Tibial nerve (tissue), 4 donors: ENCODE measurements at regions not wholly inside any gene's neighbourhood (a gene's known extent, or its start where the extent isn't known, plus 50 kb on each side); places are given as distances from the start of the nearest gene placed in this dataset.

Source experiments
- DNase-seq, 2 donors: peaks; one replicate each; pipeline ENCODE4 v3.0.0-alpha.2; 2019; ENCODE audit warnings: low spot score in 2 of 2
- H3K27ac ChIP-seq, 4 donors: fragments of 200-600 bp; sonication (generic) in 3 of 4; one replicate each; pipeline ENCODE4 v1.5.1; 2017 to 2019; ENCODE audit warnings: mild to moderate bottlenecking in 1 of 4
- H3K27me3 ChIP-seq, 2 donors: fragments of 200-600 bp; sonication (generic) in 1 of 2; one replicate each; pipeline versions ENCODE4 v1.5.1 to v1.6.0; 2017 to 2019
- H3K36me3 ChIP-seq, 3 donors: fragments of 200-600 bp; sonication (generic); one replicate each; pipeline ENCODE4 v1.5.1; 2018 to 2019
- H3K4me1 ChIP-seq, 4 donors: fragments of 200-600 bp; sonication (generic) in 3 of 4; one replicate each; pipeline ENCODE4 v1.5.1; 2017 to 2019
- H3K4me3 ChIP-seq, 4 donors: fragments of 200-600 bp; sonication (generic) in 3 of 4; one replicate each; pipeline ENCODE4 v1.5.1; 2017 to 2019; ENCODE audit warnings: mild to moderate bottlenecking in 1 of 4, moderate library complexity in 1 of 4
- H3K9me3 ChIP-seq, 4 donors: fragments of 200-600 bp; sonication (generic) in 3 of 4; one replicate each; pipeline ENCODE4 v1.5.1; 2017 to 2019
- EP300 ChIP-seq, 2 donors: sonication (generic); formaldehyde crosslinking; IDR thresholded peaks; one replicate each; pipeline ENCODE4 v1.6.1; 2017; ENCODE audit warnings: antibody characterized with exemption in 2 of 2, mild to moderate bottlenecking in 1 of 2
- POLR2A ChIP-seq, 2 donors: fragments of 450-650 bp; IDR thresholded peaks; one replicate each; pipeline ENCODE4 v1.6.1; 2017; ENCODE audit warnings: antibody characterized with exemption in 2 of 2, mild to moderate bottlenecking in 2 of 2, moderate library complexity in 2 of 2
- WGBS, 2 donors: methylation state at CpG; one replicate each; pipeline ENCODE4 v1.1.5; 2018; 5-methylcytosine and 5-hydroxymethylcytosine counted together
- TF ChIP-seq, protein P1 (sequence below), 5 experiments: fragments of 200-600 bp in 3 of 5; fragments of 450-650 bp in 2 of 5; sonication (generic) in 3 of 5; IDR thresholded peaks; one replicate each; pipeline ENCODE4 v1.5.1; 2016 to 2019; ENCODE audit warnings: antibody characterized with exemption in 5 of 5, mild to moderate bottlenecking in 3 of 5, moderate library complexity in 2 of 5

DNA sequence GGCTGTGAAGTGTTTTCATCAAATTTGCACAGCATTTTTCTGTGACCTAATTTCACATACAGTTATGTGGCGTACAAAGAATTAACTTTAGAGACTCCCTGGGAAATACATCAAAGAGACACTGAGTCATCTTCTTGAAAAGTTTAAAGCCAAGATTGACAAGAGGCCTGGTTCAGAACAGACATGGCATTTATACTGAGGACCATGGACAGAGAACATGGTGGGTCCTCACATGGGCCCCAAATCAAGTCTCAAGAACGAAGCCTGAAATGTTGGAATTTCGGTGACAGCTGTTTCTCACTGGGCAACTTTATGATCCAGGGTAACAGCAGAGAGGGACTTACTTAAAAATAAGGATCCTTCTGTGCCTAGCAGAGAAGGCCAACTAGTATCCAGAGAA lies 311.5 kb upstream of the KCNJ16 start:
- Histone ChIP-seq H3K9me3 (no peaks in the 10 kb centered on the region), H3K36me3 (no peaks in the 10 kb centered on the region), H3K27ac (peak overlapping the region in 2 of 4 donors; percentile 26 to 62), H3K4me3 (no peak overlapping the region), H3K27me3 (no peaks in the 10 kb centered on the region), H3K4me1 (peaks cover 0 to 16% (median 1%) of the 10 kb centered on the region in 4 donors)
- DNase-seq = no peak
- WGBS, 2 donors = 71 to 74% methylated on average over 3 of the region's 3 CpGs
- TF ChIP-seq EP300 (IDR thresholded peaks at IDR 0.05) (no peak), POLR2A (IDR thresholded peaks at IDR 0.05) (no peak)
- TF ChIP-seq, protein P1, sequence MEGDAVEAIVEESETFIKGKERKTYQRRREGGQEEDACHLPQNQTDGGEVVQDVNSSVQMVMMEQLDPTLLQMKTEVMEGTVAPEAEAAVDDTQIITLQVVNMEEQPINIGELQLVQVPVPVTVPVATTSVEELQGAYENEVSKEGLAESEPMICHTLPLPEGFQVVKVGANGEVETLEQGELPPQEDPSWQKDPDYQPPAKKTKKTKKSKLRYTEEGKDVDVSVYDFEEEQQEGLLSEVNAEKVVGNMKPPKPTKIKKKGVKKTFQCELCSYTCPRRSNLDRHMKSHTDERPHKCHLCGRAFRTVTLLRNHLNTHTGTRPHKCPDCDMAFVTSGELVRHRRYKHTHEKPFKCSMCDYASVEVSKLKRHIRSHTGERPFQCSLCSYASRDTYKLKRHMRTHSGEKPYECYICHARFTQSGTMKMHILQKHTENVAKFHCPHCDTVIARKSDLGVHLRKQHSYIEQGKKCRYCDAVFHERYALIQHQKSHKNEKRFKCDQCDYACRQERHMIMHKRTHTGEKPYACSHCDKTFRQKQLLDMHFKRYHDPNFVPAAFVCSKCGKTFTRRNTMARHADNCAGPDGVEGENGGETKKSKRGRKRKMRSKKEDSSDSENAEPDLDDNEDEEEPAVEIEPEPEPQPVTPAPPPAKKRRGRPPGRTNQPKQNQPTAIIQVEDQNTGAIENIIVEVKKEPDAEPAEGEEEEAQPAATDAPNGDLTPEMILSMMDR (IDR thresholded peaks at IDR 0.05) = no peak

DNA sequence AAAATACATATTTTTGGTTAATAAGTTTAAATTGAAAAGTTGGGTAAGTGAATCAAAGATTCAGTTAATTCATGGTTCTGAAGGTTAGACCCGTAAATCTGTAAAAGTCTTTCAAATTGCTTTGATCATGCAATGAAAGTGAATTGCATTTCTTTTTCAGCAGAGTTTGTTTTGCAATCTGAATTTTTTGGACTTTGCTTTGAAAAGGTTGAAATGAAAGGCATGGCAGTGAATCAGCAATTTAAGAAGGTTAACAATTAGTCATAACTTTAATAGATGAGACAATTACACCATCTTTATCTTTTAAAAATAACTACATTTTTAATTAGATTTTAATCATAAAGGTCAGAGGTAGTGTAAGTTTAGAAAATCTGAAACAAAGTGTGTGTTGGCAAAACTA lies 310.9 kb upstream of the KCNJ16 start:
- H3K27ac ChIP-seq = peak overlapping the region in 1 of 4 donors; percentile 62
- peaks cover 0 to 16% (median 1%) of the 10 kb centered on the region in 4 donors for H3K4me1 ChIP-seq
- no peaks in the 10 kb centered on the region for H3K27me3 ChIP-seq
- H3K9me3 ChIP-seq = no peaks in the 10 kb centered on the region
- 69 to 73% methylated on average over 1 of the region's 1 CpG for WGBS, 2 donors
- TF ChIP-seq, protein P1 (IDR thresholded peaks at IDR 0.05) = no peak
- no peak for TF ChIP-seq POLR2A (IDR thresholded peaks at IDR 0.05)
- no peak for DNase-seq
- H3K36me3 ChIP-seq = no peaks in the 10 kb centered on the region
- no peak overlapping the region for H3K4me3 ChIP-seq

DNA sequence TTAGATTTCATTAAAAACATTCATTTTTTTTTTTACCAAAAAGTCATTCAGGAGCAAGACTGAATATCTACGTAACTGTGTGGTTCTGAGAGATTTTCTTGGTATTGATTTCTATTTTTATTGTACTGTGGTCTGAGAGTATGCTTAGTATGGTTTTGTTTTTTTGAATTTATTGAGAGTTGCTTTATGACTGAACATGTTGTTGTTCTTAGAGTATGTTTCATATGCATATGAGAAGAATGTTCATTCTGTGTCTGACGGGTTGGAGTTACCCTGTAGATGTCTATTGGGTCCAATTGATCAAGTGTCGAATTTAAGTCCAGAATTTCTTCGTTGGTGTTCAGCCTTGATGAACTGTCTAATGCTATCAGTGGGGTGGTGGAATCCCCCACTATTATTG lies 306.0 kb upstream of the KCNJ16 start:
- no peak overlapping the region for H3K4me3 ChIP-seq
- no peak for DNase-seq
- H3K9me3 ChIP-seq = no peaks in the 10 kb centered on the region
- TF ChIP-seq, protein P1 (IDR thresholded peaks at IDR 0.05) = no peak
- TF ChIP-seq EP300 (IDR thresholded peaks at IDR 0.05) (no peak), POLR2A (IDR thresholded peaks at IDR 0.05) (no peak)
- no peak overlapping the region for H3K27ac ChIP-seq
- 87 to 89% methylated on average over 4 of the region's 4 CpGs for WGBS, 2 donors
- no peaks in the 10 kb centered on the region for H3K27me3 ChIP-seq
- peaks cover 0 to 6% (median 0%) of the 10 kb centered on the region in 4 donors for H3K4me1 ChIP-seq
- no peaks in the 10 kb centered on the region for H3K36me3 ChIP-seq

DNA sequence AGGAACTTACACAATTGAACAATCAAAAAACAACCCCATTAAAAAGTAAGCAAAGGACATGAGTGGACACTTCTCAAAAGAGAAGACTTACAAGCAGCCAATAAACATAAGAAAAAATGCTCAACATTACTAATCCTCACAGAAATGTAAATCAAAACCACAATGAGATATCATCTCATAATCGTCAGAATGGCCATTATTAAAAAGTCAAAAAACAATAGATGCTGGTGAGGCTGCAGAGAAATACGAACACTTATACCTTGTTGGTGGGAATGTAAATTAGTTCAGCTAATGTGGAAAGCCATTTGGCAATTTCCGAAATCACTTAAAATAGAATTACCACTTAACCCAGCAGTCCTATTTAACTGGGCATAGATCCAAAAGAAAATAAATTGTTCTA lies 301.9 kb upstream of the KCNJ16 start:
- Histone ChIP-seq H3K27me3 (no peaks in the 10 kb centered on the region), H3K4me1 (peaks cover 0 to 12% (median 0%) of the 10 kb centered on the region in 4 donors), H3K36me3 (no peaks in the 10 kb centered on the region), H3K27ac (no peak overlapping the region), H3K4me3 (no peak overlapping the region), H3K9me3 (no peaks in the 10 kb centered on the region)
- TF ChIP-seq, protein P1 (IDR thresholded peaks at IDR 0.05) = no peak
- no peak for TF ChIP-seq POLR2A (IDR thresholded peaks at IDR 0.05)
- no peak for TF ChIP-seq EP300 (IDR thresholded peaks at IDR 0.05)
- 55 to 68% methylated on average over 3 of the region's 3 CpGs for WGBS, 2 donors
- DNase-seq = no peak

DNA sequence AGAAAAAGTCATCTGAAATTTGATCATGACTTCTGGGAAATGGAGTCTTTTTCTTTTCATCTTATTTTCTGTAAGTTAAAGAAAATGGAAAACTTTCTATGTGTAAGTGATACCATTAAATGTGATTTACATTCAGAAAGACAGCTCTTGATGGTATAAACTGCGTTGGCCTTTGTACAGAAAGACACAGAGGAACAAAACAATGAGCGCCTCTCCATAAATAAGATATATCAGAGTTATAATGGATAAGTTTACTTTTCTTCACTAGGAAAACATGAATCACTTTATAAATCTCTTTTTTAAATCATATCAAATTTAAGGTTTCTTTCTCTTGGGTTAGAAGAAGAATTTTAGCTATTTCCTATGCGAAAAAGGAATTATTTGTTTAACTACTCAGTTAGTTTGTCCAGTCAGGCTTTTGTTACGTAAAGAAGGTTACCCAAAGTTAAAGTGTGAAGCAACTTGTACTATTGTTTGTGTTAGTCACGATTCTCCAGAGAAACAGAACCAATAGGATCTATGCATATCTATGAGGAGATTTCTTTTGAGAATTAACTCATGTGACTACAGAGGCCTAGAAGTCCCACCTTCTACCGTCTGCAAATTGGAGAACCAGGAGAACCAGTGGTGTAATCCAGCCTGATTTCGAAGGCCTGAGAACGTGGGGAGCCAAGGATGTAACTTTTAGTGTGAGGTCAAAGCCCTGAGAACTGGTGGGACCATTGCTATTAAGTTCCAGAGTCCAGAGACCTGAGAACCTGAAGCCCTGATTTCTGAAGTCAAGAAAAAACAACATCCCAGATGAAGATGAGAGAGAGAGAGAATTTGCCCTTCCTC lies 295.4 kb upstream of the KCNJ16 start:
- Histone ChIP-seq H3K27me3 (no peaks in the 10 kb centered on the region), H3K4me1 (peaks cover 0 to 8% (median 0%) of the 10 kb centered on the region in 4 donors), H3K27ac (no peak overlapping the region), H3K36me3 (no peaks in the 10 kb centered on the region), H3K9me3 (peaks cover 0 to 5% (median 0%) of the 10 kb centered on the region in 4 donors), H3K4me3 (no peak overlapping the region)
- 74 to 79% methylated on average over 8 of the region's 8 CpGs for WGBS, 2 donors
- no peak for DNase-seq
- TF ChIP-seq EP300 (IDR thresholded peaks at IDR 0.05) = no peak
- TF ChIP-seq POLR2A (IDR thresholded peaks at IDR 0.05) = no peak
- TF ChIP-seq, protein P1 (IDR thresholded peaks at IDR 0.05) = no peak
